GM08714 (cell line): ENCODE measurements at regions not wholly inside any gene's neighbourhood (a gene's known extent, or its start where the extent isn't known, plus 50 kb on each side); places are given as distances from the start of the nearest gene placed in this dataset.

ENCODE experiments used
- H3K4me3 ChIP-seq: fragments of 200-500 bp; sonication (Bioruptor generic); 2 replicates; pipeline ENCODE4 v1.5.1; 2014; ENCODE audit warnings: mild to moderate bottlenecking, low read length, inconsistent platforms
- ZNF274 ChIP-seq: IDR thresholded peaks from 2 replicates; pipeline ENCODE4 v1.6.1; 2012; ENCODE audit warnings: mild to moderate bottlenecking, low read depth, low read length

DNA sequence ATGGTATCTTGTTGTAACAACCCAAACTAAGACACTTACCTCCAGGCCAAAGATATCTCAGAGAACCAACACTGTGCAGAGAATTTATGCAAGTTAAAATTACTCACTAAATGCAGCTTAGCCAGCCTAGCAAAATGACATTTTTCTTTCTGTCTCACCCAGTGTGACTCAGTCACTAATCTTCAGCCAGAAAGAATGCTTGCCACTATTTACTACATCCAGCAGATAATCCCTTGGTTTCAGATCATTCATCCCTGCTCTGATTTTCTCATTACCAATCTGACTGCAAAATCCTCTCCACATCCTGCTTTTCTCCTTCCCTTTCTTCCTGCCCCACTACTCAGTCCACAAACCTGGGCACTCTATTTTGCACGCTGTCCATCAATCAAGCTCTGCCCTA lies 93.5 kb upstream of the NEBL start:
- TF ChIP-seq ZNF274: no peak
- H3K4me3 ChIP-seq: no peak overlapping the region

- no peak for TF ChIP-seq ZNF274
Measured at GRCh38 chr10:20988357-20988983, 91.4 kb upstream of the NEBL start.

GRCh38 chr10:20986049-20986448 lies 88.9 kb upstream of the NEBL start:
- no peak for TF ChIP-seq ZNF274
- no peak overlapping the region for H3K4me3 ChIP-seq

More at GRCh38 chr10:20988357-20988983, 91.4 kb upstream of the NEBL start:
- no peak overlapping the region for H3K4me3 ChIP-seq

DNA sequence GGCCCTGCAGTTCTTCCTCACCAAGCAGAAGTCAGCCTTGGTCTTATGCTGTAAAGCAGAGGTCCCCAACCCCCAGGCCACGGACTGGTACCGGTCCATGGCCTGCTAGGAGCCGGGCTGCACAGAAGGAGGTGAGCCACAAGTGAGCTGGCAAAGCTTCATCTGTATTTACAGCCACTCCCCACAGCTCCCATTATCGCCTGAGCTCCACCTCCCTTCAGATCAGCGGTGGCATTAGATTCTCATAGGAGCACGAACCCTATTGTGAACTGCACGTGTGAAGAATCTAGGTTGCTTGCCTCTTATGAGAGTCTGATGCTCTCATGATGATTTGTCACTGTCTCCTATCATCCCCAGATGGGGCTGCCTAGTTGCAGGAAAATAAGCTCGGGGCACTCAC lies 87.6 kb upstream of the NEBL start:
- no peak for TF ChIP-seq ZNF274
- H3K4me3 ChIP-seq: no peak overlapping the region

DNA sequence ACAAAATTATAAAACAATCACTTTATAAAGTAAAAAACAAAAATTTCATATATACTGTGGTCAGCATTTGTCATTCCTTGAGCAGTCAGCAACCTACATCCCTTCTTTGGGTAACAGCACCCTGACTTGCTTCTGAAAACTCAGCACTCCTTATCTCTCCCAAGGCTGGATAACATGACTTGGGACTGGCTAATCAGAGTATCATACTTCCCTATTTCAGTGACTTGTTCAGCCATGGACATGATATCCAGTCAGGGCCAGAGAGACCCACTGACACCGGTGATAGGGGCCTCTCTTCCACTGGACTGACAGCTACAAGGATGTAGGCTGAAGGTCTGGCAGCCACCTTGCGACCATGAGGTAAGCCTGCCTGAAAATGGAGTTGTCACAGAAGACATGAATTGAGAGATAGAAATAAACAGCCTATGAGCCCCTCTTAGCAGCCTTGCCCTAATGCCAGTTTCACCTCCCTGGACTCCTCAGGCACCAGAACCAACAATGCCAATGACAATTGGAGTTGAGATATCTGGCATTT lies 84.4 kb upstream of the NEBL start:
- no peak for TF ChIP-seq ZNF274
- H3K4me3 ChIP-seq: no peak overlapping the region

GRCh38 chr10:20978617-20979016 lies 81.5 kb upstream of the NEBL start:
- H3K4me3 ChIP-seq: no peak overlapping the region
- TF ChIP-seq ZNF274: no peak

- TF ChIP-seq ZNF274: no peak
Measured at GRCh38 chr10:20977300-20977699, 80.2 kb upstream of the NEBL start.

GRCh38 chr10:20976891-20977290 lies 79.8 kb upstream of the NEBL start:
- H3K4me3 ChIP-seq: no peak overlapping the region
- TF ChIP-seq ZNF274: no peak

More at GRCh38 chr10:20977300-20977699, 80.2 kb upstream of the NEBL start:
- no peak overlapping the region for H3K4me3 ChIP-seq

GRCh38 chr10:20976390-20976789 lies 79.3 kb upstream of the NEBL start:
- no peak overlapping the region for H3K4me3 ChIP-seq
- no peak for TF ChIP-seq ZNF274

GRCh38 chr10:20975236-20975635 lies 78.1 kb upstream of the NEBL start:
- H3K4me3 ChIP-seq: no peak overlapping the region
- TF ChIP-seq ZNF274: no peak

- no peak overlapping the region for H3K4me3 ChIP-seq
- no peak for TF ChIP-seq ZNF274
Measured at GRCh38 chr10:20972925-20973324, 75.8 kb upstream of the NEBL start.

DNA sequence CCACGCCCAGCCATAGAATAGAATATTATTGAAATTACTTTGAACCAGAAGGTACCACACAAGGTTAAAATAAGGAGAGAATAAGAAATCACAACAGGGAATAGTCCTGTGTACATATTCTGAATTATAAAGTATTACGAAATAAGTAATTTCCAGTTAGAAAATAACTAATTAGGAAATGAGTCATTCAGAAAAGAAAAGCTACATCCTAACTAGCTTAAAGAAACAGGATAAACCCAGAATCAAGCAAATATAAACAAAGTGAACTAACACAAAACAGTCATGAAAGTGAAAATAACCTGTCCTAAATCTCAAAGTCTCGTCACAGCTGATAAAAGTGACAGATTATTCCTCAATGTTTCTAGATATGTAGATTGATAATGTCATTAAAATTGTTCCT lies 74.8 kb upstream of the NEBL start:
- H3K4me3 ChIP-seq: no peak overlapping the region

DNA sequence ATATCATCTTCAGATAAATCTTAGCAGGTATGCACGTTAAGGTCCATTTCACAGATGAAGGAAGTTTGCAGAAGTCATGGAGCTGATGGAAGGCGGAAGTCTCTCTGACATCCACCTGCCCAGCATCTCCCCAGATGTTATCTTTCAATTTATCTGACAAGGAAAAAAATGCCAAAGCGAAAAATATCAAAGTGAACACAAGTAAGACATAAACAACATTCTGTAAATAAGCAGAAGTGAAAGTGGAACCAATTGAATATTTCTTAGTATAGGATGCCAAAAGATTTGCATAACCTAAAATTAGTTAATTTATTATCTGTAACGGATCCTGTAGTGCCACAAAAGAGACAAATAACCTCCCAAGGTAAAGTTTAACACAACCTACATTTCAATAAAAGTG lies 73.6 kb upstream of the NEBL start:
- no peak overlapping the region for H3K4me3 ChIP-seq
- no peak for TF ChIP-seq ZNF274

More for the DNA sequence above, 74.8 kb upstream of the NEBL start:
- TF ChIP-seq ZNF274: no peak

GRCh38 chr10:20970044-20970443 lies 72.9 kb upstream of the NEBL start:
- TF ChIP-seq ZNF274: no peak
- H3K4me3 ChIP-seq: no peak overlapping the region

- H3K4me3 ChIP-seq: no peak overlapping the region
- no peak for TF ChIP-seq ZNF274
Measured at GRCh38 chr10:20966426-20966825, 69.3 kb upstream of the NEBL start.
